Body of pancreas (tissue), 4 donors: ENCODE measurements at regions not wholly inside any gene's neighbourhood (a gene's known extent, or its start where the extent isn't known, plus 50 kb on each side); places are given as distances from the start of the nearest gene placed in this dataset.

ENCODE experiments used
- ATAC-seq: fragments of 150-250 bp; one replicate; pipeline ENCODE4 v1.9.1; 2016
- DNase-seq, 4 donors: peaks; one replicate each; pipeline ENCODE4 v3.0.0-alpha.2; 2019
- H3K27ac ChIP-seq, 4 donors: fragments of 200-600 bp; sonication (generic); 1 replicate in 3 of 4; 2 replicates in 1 of 4; pipeline versions ENCODE4 v1.5.1 to v1.6.1; 2016 to 2019; ENCODE audit warnings: mild to moderate bottlenecking in 1 of 4, mixed read lengths in 1 of 4, moderate library complexity in 1 of 4
- H3K27me3 ChIP-seq, 2 donors: fragments of 200-600 bp; sonication (generic); one replicate each; pipeline ENCODE4 v1.6.0; 2016; ENCODE audit warnings: mild to moderate bottlenecking in 1 of 2
- H3K36me3 ChIP-seq, 2 donors: fragments of 200-600 bp; sonication (generic); replicated peaks in 1 of 2; 2 replicates each; pipeline ENCODE4 v1.5.1; 2016; ENCODE audit warnings: low read depth in 2 of 2; ENCODE audit not compliant: insufficient read depth in 1 of 2
- H3K4me1 ChIP-seq: fragments of 200-600 bp; sonication (generic); one replicate; pipeline ENCODE4 v1.6.0; 2016
- H3K4me3 ChIP-seq, 2 donors: fragments of 200-600 bp; sonication (generic); 1 replicate in 1 of 2; 2 replicates in 1 of 2; pipeline ENCODE4 v1.5.1; 2016 to 2019
- H3K9me3 ChIP-seq, 3 donors: fragments of 200-600 bp; sonication (generic); 1 replicate in 2 of 3; 2 replicates in 1 of 3; pipeline ENCODE4 v1.5.1; 2016
- POLR2A ChIP-seq, 3 donors: fragments of 450-650 bp; IDR thresholded peaks; one replicate each; pipeline ENCODE4 v1.6.1; 2016; ENCODE audit warnings: antibody characterized with exemption in 3 of 3, mild to moderate bottlenecking in 2 of 3
- WGBS, 2 donors: methylation state at CpG; one replicate each; pipeline ENCODE4 v1.1.5; 2017; 5-methylcytosine and 5-hydroxymethylcytosine counted together
- intact Hi-C: fragments of 100-400 bp; cut with DNase I; formaldehyde crosslinking; loops from one replicate; pipeline ENCODE4 v1.15.1; 2023
- TF ChIP-seq, protein P1 (sequence below), 7 experiments: fragments of 450-650 bp in 4 of 7; fragments of 200-600 bp in 3 of 7; sonication (generic) in 3 of 7; IDR thresholded peaks; one replicate each; pipeline ENCODE4 v1.5.1; 2016 to 2019; ENCODE audit warnings: antibody characterized with exemption in 7 of 7

GRCh38 chr1:218882454-218882853, 291.2 kb upstream of the LYPLAL1 start:
- DNase-seq (no peak), ATAC-seq (no peak)
- no peaks in the 10 kb centered on the region for H3K36me3 ChIP-seq
- H3K4me3 ChIP-seq = no peak overlapping the region
- 74 to 86% methylated on average over 6 of the region's 6 CpGs for WGBS, 2 donors
- no peak overlapping the region for H3K27ac ChIP-seq
- TF ChIP-seq, protein P1, sequence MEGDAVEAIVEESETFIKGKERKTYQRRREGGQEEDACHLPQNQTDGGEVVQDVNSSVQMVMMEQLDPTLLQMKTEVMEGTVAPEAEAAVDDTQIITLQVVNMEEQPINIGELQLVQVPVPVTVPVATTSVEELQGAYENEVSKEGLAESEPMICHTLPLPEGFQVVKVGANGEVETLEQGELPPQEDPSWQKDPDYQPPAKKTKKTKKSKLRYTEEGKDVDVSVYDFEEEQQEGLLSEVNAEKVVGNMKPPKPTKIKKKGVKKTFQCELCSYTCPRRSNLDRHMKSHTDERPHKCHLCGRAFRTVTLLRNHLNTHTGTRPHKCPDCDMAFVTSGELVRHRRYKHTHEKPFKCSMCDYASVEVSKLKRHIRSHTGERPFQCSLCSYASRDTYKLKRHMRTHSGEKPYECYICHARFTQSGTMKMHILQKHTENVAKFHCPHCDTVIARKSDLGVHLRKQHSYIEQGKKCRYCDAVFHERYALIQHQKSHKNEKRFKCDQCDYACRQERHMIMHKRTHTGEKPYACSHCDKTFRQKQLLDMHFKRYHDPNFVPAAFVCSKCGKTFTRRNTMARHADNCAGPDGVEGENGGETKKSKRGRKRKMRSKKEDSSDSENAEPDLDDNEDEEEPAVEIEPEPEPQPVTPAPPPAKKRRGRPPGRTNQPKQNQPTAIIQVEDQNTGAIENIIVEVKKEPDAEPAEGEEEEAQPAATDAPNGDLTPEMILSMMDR (IDR thresholded peaks at IDR 0.05) = no peak
- no peak for TF ChIP-seq POLR2A (IDR thresholded peaks at IDR 0.05)
- H3K27me3 ChIP-seq = no peaks in the 10 kb centered on the region
- intact Hi-C loops = no loop called here
- H3K4me1 ChIP-seq = no peaks in the 10 kb centered on the region
- H3K9me3 ChIP-seq = no peaks in the 10 kb centered on the region

DNA sequence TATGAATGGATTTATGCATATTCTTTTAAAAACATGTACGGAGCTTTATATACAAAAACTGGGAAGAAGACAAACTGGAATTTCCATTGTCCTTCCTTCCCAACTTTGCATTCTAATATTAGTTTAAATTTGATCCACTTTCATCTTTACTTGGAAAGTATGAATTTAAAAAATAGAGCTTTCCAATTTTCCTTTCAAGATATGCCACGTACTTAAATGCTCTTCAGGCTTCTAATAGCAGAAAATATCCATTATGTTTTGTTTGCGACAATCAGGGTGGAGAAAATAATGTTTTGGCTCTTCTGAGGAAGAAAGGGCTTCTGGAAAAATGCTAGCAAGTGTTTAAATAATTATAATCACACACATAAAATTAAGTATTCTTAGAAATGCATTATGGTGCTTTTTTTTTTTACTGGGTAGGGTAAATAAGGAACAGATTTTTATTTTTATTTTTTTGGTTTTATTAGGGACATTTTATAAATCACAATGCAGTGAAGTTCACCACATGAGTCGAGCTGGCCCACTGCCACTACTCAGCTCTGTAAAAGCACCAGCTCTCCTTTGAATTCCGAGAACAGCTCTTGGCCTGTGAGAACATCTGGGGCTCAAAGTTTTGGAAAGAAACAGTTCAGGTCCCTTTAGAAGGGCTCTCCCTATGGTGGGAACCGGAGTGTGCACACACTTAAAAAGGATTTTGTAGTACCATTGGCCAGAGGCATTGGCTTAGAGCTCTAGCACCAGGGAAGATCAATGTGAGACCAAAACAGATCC, 287.4 kb upstream of the LYPLAL1 start:
- WGBS, 2 donors = 67 to 72% methylated on average over 6 of the region's 6 CpGs
- no peaks in the 10 kb centered on the region for H3K4me1 ChIP-seq
- intact Hi-C loops = no loop called here
- DNase-seq (peak in 1 of 4 donors; percentile 26), ATAC-seq (no peak)
- TF ChIP-seq POLR2A (IDR thresholded peaks at IDR 0.05) = no peak
- no peaks in the 10 kb centered on the region for H3K36me3 ChIP-seq
- no peak overlapping the region for H3K4me3 ChIP-seq
- H3K27me3 ChIP-seq = no peaks in the 10 kb centered on the region
- no peak overlapping the region for H3K27ac ChIP-seq
- H3K9me3 ChIP-seq = no peaks in the 10 kb centered on the region

GRCh38 chr1:218887141-218887925, 286.3 kb upstream of the LYPLAL1 start:
- DNase-seq (no peak), ATAC-seq (no peak)
- no peak overlapping the region for H3K4me3 ChIP-seq
- 64 to 68% methylated on average over 5 of the region's 5 CpGs for WGBS, 2 donors
- no peaks in the 10 kb centered on the region for H3K36me3 ChIP-seq
- H3K27ac ChIP-seq = no peak overlapping the region
- intact Hi-C loops = no loop called here
- H3K9me3 ChIP-seq = no peaks in the 10 kb centered on the region
- no peaks in the 10 kb centered on the region for H3K27me3 ChIP-seq
- H3K4me1 ChIP-seq = no peaks in the 10 kb centered on the region
- no peak for TF ChIP-seq POLR2A (IDR thresholded peaks at IDR 0.05)
- TF ChIP-seq, protein P1 (IDR thresholded peaks at IDR 0.05) = no peak

- Histone ChIP-seq H3K36me3 (no peaks in the 10 kb centered on the region), H3K4me3 (no peak overlapping the region), H3K27ac (no peak overlapping the region), H3K9me3 (no peaks in the 10 kb centered on the region), H3K4me1 (no peaks in the 10 kb centered on the region), H3K27me3 (no peaks in the 10 kb centered on the region)
- TF ChIP-seq POLR2A (IDR thresholded peaks at IDR 0.05) = no peak
- TF ChIP-seq, protein P1 (IDR thresholded peaks at IDR 0.05) = no peak
- WGBS, 2 donors = 78 to 79% methylated on average over 3 of the region's 3 CpGs
- intact Hi-C loops = no loop called here
- ATAC-seq (no peak), DNase-seq (no peak)
Observed at GRCh38 chr1:218890451-218890850, 283.2 kb upstream of the LYPLAL1 start.

DNA sequence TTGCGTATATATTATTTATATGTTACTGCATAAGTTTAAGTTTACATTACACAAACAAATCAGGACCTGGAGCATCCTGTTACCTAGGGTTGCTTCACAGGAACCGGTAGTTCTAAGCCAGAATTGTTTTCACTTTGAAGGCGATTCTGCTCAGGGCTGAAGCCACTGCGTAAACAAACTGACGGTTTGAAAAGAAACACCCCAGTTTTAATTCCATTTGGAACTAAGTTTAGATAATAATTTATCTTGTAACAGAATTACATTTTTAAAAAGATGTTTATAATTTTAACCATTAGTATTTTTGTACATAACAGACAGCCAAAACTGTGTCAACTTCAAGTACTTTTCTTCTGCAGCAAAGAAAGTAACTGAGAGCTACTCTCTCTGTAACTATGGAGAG, 282.1 kb upstream of the LYPLAL1 start:
- Histone ChIP-seq H3K4me3 (no peak overlapping the region), H3K27me3 (no peaks in the 10 kb centered on the region), H3K9me3 (no peaks in the 10 kb centered on the region), H3K36me3 (no peaks in the 10 kb centered on the region), H3K4me1 (no peaks in the 10 kb centered on the region), H3K27ac (no peak overlapping the region)
- intact Hi-C loops = no loop called here
- no peak for ATAC-seq
- TF ChIP-seq POLR2A (IDR thresholded peaks at IDR 0.05) = no peak
- TF ChIP-seq, protein P1 (IDR thresholded peaks at IDR 0.05) = no peak
- DNase-seq = no peak
- WGBS, 2 donors = 66 to 79% methylated on average over 5 of the region's 5 CpGs
